ENCODE measurements at regions not wholly inside any gene's neighbourhood (a gene's known extent, or its start where the extent isn't known, plus 50 kb on each side); places are given as distances from the start of the nearest gene placed in this dataset.

DNA sequence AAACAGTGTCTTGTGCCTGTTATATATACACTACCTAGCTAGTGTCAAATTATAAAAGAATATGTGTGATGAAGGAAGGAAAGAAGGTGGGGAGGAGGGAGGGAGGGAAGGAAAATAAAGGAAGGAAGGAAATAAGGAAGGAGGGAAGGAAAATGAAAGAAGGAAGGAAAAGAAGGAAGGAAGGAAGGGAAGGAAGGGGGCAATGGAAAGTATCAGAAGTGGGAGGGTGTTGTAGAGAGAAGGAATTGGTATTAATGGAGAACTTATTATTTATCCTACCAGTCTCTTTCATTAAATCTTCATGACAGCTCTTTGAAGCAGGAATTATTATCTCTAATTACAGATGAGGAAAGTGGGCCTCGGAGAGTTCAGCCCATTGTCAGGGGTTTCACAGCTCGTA, 202.4 kb downstream of the SAMD5 start:
- intact Hi-C loops (cut with micrococcal nuclease) (no loop called here), dilution Hi-C loops (cut with HindIII; ENCODE audit: low sequenced_read_pairs, unreplicated experiment) (no loop called here), in situ Hi-C loops (cut with MboI; ENCODE audit: low sequenced_read_pairs) (no loop called here)
- Histone ChIP-seq H3K79me1 (ENCODE audit: low read depth in 1 of 2, low read length in 2 of 2) (no peaks in the 10 kb centered on the region), H4K8ac (ENCODE audit: low read depth in 2 of 2, low read length in 2 of 2) (no peak overlapping the region), H2AFZ (replicated peaks; ENCODE audit: low read length, poor library complexity) (no peak overlapping the region), H2BK120ac (ENCODE audit: low read depth, low read length) (no peak overlapping the region), H2BK15ac (ENCODE audit: low read depth, low read length) (no peak overlapping the region), H3K9ac (ENCODE audit: low read depth, low read length) (no peak overlapping the region), H3K4me3 (ENCODE audit: insufficient read depth, low read depth, low read length) (no peak overlapping the region), H3K9me1 (ENCODE audit: insufficient read depth, low read length) (no peaks in the 10 kb centered on the region), H3K27ac (ENCODE audit: insufficient read depth, low read length) (no peak overlapping the region), H3K4ac (ENCODE audit: low read depth, low read length) (no peak overlapping the region), H3K23ac (ENCODE audit: low read depth, low read length) (no peak overlapping the region), H3K4me2 (ENCODE audit: low read depth, low read length) (no peak overlapping the region), H4K5ac (ENCODE audit: low read depth, low read length) (no peak overlapping the region), H3K9me3 (ENCODE audit: control insufficient read depth, insufficient read depth, low read length) (no peaks in the 10 kb centered on the region), H2AK5ac (ENCODE audit: low read depth, low read length) (no peak overlapping the region), H4K20me1 (ENCODE audit: insufficient read depth, low read length) (no peaks in the 10 kb centered on the region), H3K4me1 (ENCODE audit: control insufficient read depth, insufficient read depth, low read length) (no peaks in the 10 kb centered on the region; the same call in 1 of the 2 replicates), H3K27me3 (ENCODE audit: control insufficient read depth, insufficient read depth, low read length) (no peaks in the 10 kb centered on the region; the same call in 1 of the 2 replicates), H3K36me3 (ENCODE audit: control insufficient read depth, insufficient read depth, low read length) (no peaks in the 10 kb centered on the region), H2BK20ac (ENCODE audit: low read depth, low read length) (no peak overlapping the region), H2BK5ac (ENCODE audit: low read depth, low read length, poor library complexity, severe bottlenecking) (no peak overlapping the region), H2AK9ac (replicated peaks; ENCODE audit: low read depth, low read length, poor library complexity) (no peak overlapping the region), H3K14ac (replicated peaks; ENCODE audit: low read depth, low read length) (no peak overlapping the region), H3K18ac (ENCODE audit: low read depth, low read length) (no peak overlapping the region), H3K56ac (ENCODE audit: extremely low read depth, insufficient read depth, low read length) (no peak overlapping the region), H4K91ac (ENCODE audit: insufficient read depth, low read depth, low read length) (no peak overlapping the region)
- ChIA-PET POLR2A (ENCODE audit: unreplicated experiment) (no interaction called here), CTCF (no interaction called here)
- no CpG with 5 or more reads among the region's 2 CpGs for WGBS, 2 experiments (ENCODE audit: extremely low coverage in 2 of 2, insufficient read length in 1 of 2)
- ATAC-seq (ENCODE audit: low read depth) (no peak), DNase-seq (no peak)
- TF ChIP-seq CTCF (conservative IDR thresholded peaks at IDR 0.05; ENCODE audit: low read depth, low read length) (no peak), RAD21 (IDR thresholded peaks at IDR 0.05; ENCODE audit: low read length) (no peak), MAFK (IDR thresholded peaks at IDR 0.05; ENCODE audit: low read depth, low read length) (no peak), MXI1 (IDR thresholded peaks at IDR 0.05; ENCODE audit: borderline replicate concordance, low read depth, low read length) (no peak), NFE2L2 (IDR thresholded peaks at IDR 0.05; ENCODE audit: low read depth, low read length) (no peak), POLR2A (IDR thresholded peaks at IDR 0.05; ENCODE audit: low read depth, low read length) (no peak), ELK1 (IDR thresholded peaks at IDR 0.05; ENCODE audit: borderline replicate concordance, low read depth, low read length) (no peak), FOS (IDR thresholded peaks at IDR 0.05; ENCODE audit: low read depth, low read length) (no peak), RFX5 (IDR thresholded peaks at IDR 0.05; ENCODE audit: low read depth, low read length) (no peak)
- TF ChIP-seq, protein P1, sequence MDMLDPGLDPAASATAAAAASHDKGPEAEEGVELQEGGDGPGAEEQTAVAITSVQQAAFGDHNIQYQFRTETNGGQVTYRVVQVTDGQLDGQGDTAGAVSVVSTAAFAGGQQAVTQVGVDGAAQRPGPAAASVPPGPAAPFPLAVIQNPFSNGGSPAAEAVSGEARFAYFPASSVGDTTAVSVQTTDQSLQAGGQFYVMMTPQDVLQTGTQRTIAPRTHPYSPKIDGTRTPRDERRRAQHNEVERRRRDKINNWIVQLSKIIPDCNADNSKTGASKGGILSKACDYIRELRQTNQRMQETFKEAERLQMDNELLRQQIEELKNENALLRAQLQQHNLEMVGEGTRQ (IDR thresholded peaks at IDR 0.05; ENCODE audit: low read depth, low read length): no peak
- BruUV-seq (replicated peaks): no TSS peak

Data from IMR-90 (cell line).